ENCODE measurements at regions not wholly inside any gene's neighbourhood (a gene's known extent, or its start where the extent isn't known, plus 50 kb on each side); places are given as distances from the start of the nearest gene placed in this dataset.

GRCh38 chr1:200336101-200336845 is 73.6 kb downstream of the ZNF281 start:
- Histone ChIP-seq H3K27me3 (no peaks in the 10 kb centered on the region), H3K4me1 (no peaks in the 10 kb centered on the region), H3K36me3 (no peaks in the 10 kb centered on the region), H3K9me3 (no peaks in the 10 kb centered on the region), H3K27ac (no peak overlapping the region), H3K4me3 (no peak overlapping the region)
- DNase-seq (ENCODE audit: low spot score): no peak
- TF ChIP-seq CTCF (IDR thresholded peaks at IDR 0.05): no peak

- H3K4me3 ChIP-seq: no peak overlapping the region
- TF ChIP-seq CTCF (IDR thresholded peaks at IDR 0.05): no peak
- DNase-seq (ENCODE audit: low spot score): no peak
Observed at GRCh38 chr1:200334661-200335256, 75.1 kb downstream of the ZNF281 start.

GRCh38 chr1:200333329-200333728 is 76.5 kb downstream of the ZNF281 start:
- Histone ChIP-seq H3K27me3 (no peaks in the 10 kb centered on the region), H3K9me3 (no peaks in the 10 kb centered on the region)

More at GRCh38 chr1:200334661-200335256, 75.1 kb downstream of the ZNF281 start:
- H3K4me1 ChIP-seq: no peaks in the 10 kb centered on the region
- H3K9me3 ChIP-seq: no peaks in the 10 kb centered on the region
- H3K27ac ChIP-seq: no peak overlapping the region
- no peaks in the 10 kb centered on the region for H3K36me3 ChIP-seq
- no peaks in the 10 kb centered on the region for H3K27me3 ChIP-seq

GRCh38 chr1:200332716-200333115 is 77.1 kb downstream of the ZNF281 start:
- no peak for TF ChIP-seq CTCF (IDR thresholded peaks at IDR 0.05)
- H3K36me3 ChIP-seq: no peaks in the 10 kb centered on the region
- DNase-seq (ENCODE audit: low spot score): no peak
- no peaks in the 10 kb centered on the region for H3K27me3 ChIP-seq
- no peak overlapping the region for H3K27ac ChIP-seq
- no peaks in the 10 kb centered on the region for H3K9me3 ChIP-seq
- no peak overlapping the region for H3K4me3 ChIP-seq
- H3K4me1 ChIP-seq: no peaks in the 10 kb centered on the region

More at GRCh38 chr1:200333329-200333728, 76.5 kb downstream of the ZNF281 start:
- Histone ChIP-seq H3K36me3 (no peaks in the 10 kb centered on the region), H3K4me3 (no peak overlapping the region), H3K4me1 (no peaks in the 10 kb centered on the region), H3K27ac (no peak overlapping the region)
- no peak for DNase-seq (ENCODE audit: low spot score)
- TF ChIP-seq CTCF (IDR thresholded peaks at IDR 0.05): no peak

- Histone ChIP-seq H3K9me3 (no peaks in the 10 kb centered on the region), H3K27me3 (no peaks in the 10 kb centered on the region), H3K4me3 (no peak overlapping the region), H3K4me1 (no peaks in the 10 kb centered on the region), H3K27ac (no peak overlapping the region), H3K36me3 (no peaks in the 10 kb centered on the region)
- no peak for TF ChIP-seq CTCF (IDR thresholded peaks at IDR 0.05)
- no peak for DNase-seq (ENCODE audit: low spot score)
Observed at GRCh38 chr1:200330741-200331428, 79.0 kb downstream of the ZNF281 start.
